C1 segment of cervical spinal cord (tissue), 14 donors: ENCODE measurements at regions not wholly inside any gene's neighbourhood (a gene's known extent, or its start where the extent isn't known, plus 50 kb on each side); places are given as distances from the start of the nearest gene placed in this dataset.
"Not testable (repeated sequence)": the region's sequence is repeated elsewhere in the genome, so short reads cannot be mapped to it uniquely, and the experiment has no call there.

Source experiments
- DNase-seq, 14 donors: peaks; one replicate each; lab custom pipeline; 2025; lab: John Stamatoyannopoulos, UW

DNA sequence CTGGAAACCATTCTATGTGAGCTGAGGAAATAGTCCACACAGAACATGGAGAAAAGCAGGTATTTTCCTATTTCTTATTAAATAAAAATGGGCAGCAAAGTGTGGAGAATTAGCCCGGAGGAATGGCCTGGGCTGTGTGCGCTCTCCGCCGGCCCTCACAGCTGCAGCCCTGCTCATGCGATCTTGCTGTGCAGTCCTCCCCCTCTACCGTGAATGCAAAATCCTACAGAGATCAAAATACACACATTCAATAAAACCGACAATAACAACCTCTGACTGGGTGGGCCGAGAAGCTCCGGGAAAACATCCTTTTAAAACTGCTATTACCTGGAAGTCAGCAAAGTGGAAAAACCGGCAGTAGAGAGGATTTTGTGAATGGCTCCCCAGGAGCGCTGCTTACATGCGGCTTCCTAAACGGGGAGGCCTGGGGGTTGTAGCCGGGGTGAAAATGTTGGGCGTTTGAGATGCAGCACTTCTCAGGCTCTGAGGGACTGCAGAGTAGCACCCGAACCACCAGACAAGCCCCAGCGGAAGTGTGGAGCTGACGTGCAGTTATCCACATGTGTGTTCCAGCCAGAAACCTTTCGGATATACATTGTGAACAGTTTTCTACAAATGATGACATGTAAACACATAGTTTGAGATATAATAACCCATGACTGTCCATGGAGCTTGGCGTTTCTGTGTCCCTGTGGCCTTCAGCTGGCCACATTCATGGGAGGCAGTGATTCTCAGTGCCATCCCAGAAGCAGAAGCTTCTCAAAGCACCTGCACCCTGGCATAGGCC lies 94.2 kb upstream of the ALKAL2 start:
- no peak for DNase-seq

GRCh38 chr2:381181-381580 lies 93.3 kb upstream of the ALKAL2 start:
- no peak for DNase-seq

DNA sequence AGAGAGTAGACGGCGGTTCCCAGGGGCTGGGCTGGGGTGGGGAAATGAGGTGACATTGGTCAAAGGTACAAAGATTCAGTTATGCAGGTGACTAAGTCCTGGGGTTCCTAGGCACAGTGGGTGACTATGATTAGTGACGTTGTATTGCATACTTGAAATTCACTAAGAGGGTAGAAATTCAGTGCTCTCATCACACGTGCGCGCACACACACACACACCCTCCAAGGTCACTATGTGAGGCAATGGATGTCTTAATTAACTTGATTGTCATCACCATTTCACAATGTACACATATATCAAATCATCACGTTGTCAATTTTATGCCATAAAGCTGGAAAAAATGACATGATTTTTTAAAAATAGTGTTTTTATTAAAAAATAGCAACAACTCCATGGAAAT lies 92.9 kb upstream of the ALKAL2 start:
- DNase-seq: no peak

GRCh38 chr2:380221-380620 lies 92.3 kb upstream of the ALKAL2 start:
- no peak for DNase-seq

GRCh38 chr2:379778-380177 lies 91.9 kb upstream of the ALKAL2 start:
- DNase-seq: no peak

GRCh38 chr2:378364-378763 lies 90.5 kb upstream of the ALKAL2 start:
- DNase-seq: no peak

DNA sequence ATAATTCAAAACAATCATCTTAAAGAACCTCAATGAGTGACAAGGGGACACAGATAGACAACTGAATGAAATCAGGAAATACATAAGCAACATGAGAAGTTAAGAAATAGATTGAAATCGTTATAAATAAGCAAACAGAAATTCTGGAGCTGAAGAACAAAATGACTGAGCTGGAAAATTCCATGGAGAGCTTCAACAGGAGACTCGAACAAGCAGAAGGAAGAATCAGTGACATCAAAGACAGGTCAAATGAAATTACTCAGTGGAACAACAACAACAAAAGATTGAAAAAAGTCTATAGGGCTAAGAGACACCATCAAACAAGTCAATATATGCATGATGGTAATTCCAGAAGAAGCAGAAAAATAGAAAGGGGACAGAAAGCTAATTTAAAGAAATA lies 89.5 kb upstream of the ALKAL2 start:
- no peak for DNase-seq

GRCh38 chr2:375956-376307 lies 88.0 kb upstream of the ALKAL2 start:
- no peak for DNase-seq

GRCh38 chr2:375270-375955 lies 87.5 kb upstream of the ALKAL2 start:
- DNase-seq: peak in 5 of 14 donors; percentile 2 to 31 (median 22)

- no peak for DNase-seq
These were observed 80.5 kb upstream of the ALKAL2 start for GRCh38 chr2:368386-368785.

- no peak for DNase-seq
These were observed 79.4 kb upstream of the ALKAL2 start for GRCh38 chr2:367246-367645.

GRCh38 chr2:366706-367105 lies 78.8 kb upstream of the ALKAL2 start:
- DNase-seq: no peak

DNA sequence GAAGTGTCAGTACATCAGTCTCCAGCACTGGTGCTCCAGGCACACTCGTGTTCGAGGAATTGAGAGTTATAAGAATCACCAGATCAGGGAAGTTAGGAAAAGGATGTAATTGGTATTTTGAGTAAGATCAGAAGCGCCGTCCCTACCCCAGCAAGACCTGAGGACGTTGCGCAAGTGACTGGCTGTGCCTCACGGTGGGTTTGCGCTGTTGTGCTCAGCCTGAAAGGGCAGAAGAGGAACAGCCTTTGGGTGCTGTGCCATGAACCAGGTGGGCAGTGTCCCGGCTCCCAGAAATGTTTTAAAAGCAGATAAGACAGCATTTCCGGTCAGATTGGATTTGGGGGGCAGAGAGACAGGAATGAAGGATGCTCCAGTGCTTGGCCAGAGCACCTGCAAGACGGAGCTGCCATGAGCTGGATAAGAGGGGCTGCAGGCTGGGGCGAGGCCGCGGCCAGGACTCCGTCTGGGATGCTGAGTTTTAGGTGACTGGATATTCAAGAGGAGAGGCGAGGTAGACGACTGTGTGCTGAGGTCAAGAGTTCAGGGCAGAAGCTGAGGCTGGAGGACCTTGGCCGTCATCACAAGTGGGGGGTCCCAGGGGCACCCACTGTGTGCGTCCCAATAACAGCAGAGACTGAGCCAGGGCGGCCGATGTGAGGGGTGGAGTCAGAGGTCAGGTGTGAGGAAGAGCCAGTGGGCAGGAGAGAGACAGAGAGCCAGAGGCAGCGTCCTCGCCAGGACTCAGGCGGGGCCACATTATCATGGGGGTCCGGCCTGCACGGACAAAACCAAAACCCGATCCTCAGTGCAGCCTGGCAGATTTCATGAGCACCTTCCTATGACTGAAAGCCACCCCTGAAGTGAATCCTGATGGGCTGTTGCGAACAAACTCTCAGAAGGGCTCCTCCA lies 77.7 kb upstream of the ALKAL2 start:
- no peak for DNase-seq

DNA sequence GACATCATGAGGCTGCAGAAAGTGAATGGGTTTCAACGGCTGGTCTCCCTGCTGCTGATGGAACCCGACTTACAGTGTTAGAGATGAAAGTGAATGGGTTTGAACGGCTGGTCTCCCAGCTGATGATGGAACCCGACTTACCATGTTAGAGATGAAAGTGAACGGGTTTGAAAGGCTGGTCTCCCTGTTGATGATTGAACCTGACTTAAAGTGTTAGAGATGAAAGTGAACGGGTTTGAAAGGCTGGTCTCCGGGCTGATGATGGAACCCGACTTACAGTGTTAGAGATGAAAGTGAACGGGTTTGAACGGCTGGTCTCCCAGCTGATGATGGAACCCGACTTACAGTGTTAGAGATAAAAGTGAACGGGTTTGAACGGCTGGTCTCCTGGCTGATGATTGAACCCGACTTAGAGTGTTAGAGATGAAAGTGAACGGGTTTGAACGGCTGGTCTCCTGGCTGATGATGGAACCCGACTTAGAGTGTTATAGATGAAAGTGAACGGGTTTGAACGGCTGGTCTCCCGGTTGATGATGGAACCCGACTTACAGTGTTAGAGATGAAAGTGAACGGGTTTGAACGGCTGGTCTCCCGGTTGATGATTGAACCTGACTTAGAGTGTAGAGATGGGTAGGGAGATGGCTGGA lies 76.1 kb upstream of the ALKAL2 start:
- DNase-seq: no peak

DNA sequence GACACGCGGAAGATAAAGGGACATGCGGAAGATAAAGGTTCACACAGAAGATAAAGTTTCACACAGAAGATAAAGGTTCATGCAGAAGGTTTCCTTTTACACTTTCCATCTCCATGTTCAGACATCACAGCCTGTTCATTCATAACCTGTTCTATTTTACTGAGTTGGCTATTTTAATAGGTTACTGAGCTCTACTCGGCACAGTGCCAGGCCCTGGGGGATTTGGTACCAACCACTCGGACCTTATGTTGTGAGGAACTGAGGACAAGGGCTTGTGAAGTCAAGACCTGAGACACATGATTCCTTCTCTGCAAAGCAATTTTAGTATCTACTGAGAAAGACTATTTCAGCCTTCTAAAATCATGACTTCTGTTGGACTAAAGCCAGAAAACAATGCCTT lies 75.0 kb upstream of the ALKAL2 start:
- no peak for DNase-seq

DNA sequence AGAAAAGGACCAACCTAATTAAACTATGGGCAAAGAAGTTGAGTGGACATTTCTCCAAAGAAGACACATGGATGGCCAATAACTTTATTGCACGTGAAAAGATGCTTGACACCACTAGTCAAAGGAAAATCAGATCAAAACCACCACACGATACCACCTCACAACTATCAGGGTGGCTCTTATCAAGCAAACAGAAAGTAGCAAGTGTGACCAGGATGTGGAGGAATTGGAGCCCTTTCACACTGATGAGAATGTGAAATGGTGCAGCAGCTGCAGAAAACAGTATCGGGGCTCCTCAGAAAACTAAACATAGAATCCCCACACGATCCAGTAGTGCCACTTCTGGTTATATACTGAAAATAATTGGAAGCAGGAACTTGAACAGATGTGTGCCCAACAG lies 72.2 kb upstream of the ALKAL2 start:
- DNase-seq: no peak

- no peak for DNase-seq
These were observed 71.2 kb upstream of the ALKAL2 start for GRCh38 chr2:359047-359446.

DNA sequence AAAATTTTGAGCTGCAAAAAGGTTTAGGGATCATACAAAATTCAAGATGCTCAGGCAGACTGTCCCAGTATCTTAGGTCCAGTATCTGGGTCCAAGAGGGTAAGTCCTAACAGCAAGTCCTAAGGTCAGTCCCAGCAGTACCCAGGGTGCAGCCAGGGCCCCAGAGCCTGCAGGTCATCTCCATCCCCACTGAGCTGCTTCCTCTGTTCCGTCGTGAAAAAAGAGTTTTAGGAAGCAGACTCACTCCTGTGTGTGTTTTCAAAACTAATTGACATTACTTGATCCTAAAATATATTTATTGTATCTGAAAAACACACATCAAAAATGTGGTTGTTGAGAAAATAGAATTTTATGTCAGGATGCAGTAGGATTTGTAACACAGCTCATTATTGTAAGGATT lies 69.9 kb upstream of the ALKAL2 start:
- no peak for DNase-seq

- not testable (repeated sequence) for DNase-seq
These were observed 68.4 kb upstream of the ALKAL2 start for GRCh38 chr2:356304-356703.

DNA sequence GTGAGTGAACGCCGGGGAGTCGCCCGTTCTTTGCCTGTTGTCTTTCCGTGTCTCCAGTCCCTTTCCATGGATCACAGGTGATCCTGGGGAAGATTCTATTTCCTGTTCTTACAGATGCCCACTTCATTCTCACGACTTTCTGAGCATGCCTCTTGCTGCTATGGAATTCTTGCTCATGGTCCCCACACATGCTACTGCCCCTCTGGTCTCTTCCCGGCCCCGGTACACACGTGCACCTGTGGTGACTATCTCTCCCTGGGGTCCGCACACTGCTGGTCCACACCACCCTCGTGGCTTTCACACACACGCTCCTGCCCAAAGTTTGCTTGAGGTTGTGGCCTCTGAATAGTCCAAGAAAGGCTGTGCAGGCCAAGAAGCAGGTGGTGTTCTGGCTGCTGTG lies 67.9 kb upstream of the ALKAL2 start:
- DNase-seq: no peak

DNA sequence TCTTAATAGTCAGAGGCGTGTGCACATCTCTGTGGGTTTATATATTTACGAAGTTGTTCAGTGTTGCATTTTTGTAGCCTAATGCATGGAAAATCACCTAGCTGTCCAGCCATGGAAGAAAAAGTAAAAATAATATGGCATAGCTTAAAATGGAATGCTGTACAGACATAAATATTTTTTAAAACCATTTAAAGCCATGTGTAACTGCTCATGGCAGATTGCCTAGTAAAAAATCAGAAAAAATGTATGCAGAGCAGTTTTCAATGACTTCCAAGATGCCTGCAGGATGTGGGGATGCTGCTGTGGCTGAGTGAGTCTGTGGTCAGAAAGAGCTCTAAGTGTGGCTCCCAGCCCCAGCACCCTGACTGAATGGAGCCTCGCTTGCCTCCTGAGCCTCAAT lies 64.8 kb upstream of the ALKAL2 start:
- DNase-seq: no peak

DNA sequence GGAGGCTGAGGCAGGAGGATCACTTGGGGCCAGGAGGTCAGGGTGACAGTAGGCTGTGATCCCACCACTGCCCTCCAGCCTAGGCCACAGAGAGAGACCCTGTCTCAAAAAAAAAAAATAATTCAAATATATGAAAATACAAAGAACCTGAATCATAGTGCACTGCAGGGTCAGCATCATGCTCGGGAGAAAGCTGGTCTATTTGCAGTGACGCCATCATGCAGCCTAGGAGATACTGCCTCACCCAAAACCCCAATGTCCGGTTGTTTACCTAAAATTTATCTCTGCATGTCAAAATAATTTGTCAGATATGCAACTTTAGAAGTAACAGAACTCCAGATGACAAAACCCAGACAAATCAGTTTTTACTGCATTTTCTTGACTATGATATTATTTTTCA lies 61.5 kb upstream of the ALKAL2 start:
- no peak for DNase-seq
